ENCODE measurements at regions not wholly inside any gene's neighbourhood (a gene's known extent, or its start where the extent isn't known, plus 50 kb on each side); places are given as distances from the start of the nearest gene placed in this dataset.
"Not testable (repeated sequence)": the region's sequence is repeated elsewhere in the genome, so short reads cannot be mapped to it uniquely, and the experiment has no call there.

- DNase-seq (ENCODE audit: low read depth in 1 of 2, low spot score in 1 of 2) (no peak), FAIRE-seq (no peak), ATAC-seq (no peak)
- ChIA-PET POLR2A (no interaction called here), CTCF (interaction anchor here (1.1 kb wide), 1 partner anchor 497 kb away, joined by 4 read pairs; no protein-coding TSS in a partner anchor)
- Histone ChIP-seq H3K27ac (no peak overlapping the region), H3K4me2 (no peak overlapping the region), H3K4me1 (no peaks in the 10 kb centered on the region), H3K9me3 (no peaks in the 10 kb centered on the region), H3K4me3 (no peak overlapping the region)
- WGBS (ENCODE audit: missing lambda C conversion rate), result 62% methylated on average over 2 of the region's 2 CpGs
- TF ChIP-seq KDM5A (IDR thresholded peaks at IDR 0.05) (no peak), MAZ (IDR thresholded peaks at IDR 0.05; ENCODE audit: borderline replicate concordance, low read depth, low read length) (no peak), SMC3 (IDR thresholded peaks at IDR 0.05) (no peak), CHD4 (IDR thresholded peaks at IDR 0.05; ENCODE audit: borderline replicate concordance) (no peak), JUN (IDR thresholded peaks at IDR 0.05) (no peak), ATOH8 (CRISPR knock-in tag; IDR thresholded peaks at IDR 0.05; ENCODE audit: low read depth) (no peak), FOXS1 (CRISPR knock-in tag; IDR thresholded peaks at IDR 0.05) (no peak), BHLHE40 (IDR thresholded peaks at IDR 0.05; ENCODE audit: low read depth, low read length) (no peak), POLR2A (IDR thresholded peaks at IDR 0.05; ENCODE audit: low read length) (no peak)
Observed at GRCh38 chrX:10685923-10686595, 65.7 kb upstream of the MID1 start.

- H3K4me1 ChIP-seq; H3K9me3 ChIP-seq; H3K4me2 ChIP-seq; ATAC-seq; CTCF ChIA-PET; POLR2A ChIA-PET; FAIRE-seq; H3K4me3 ChIP-seq; DNase-seq (ENCODE audit: low read depth in 1 of 2, low spot score in 1 of 2); H3K27ac ChIP-seq: not testable (repeated sequence)
- 41% methylated on average over 4 of the region's 4 CpGs for WGBS (ENCODE audit: missing lambda C conversion rate)
Observed at GRCh38 chrX:10691751-10692150, 71.4 kb upstream of the MID1 start.

GRCh38 chrX:10697616-10698317 lies 77.4 kb upstream of the MID1 start:
- Histone ChIP-seq H3K4me1 (no peaks in the 10 kb centered on the region), H3K4me3 (no peak overlapping the region), H3K27ac (no peak overlapping the region), H3K9me3 (no peaks in the 10 kb centered on the region), H3K4me2 (no peak overlapping the region)
- ATAC-seq (no peak), DNase-seq (ENCODE audit: low read depth in 1 of 2, low spot score in 1 of 2) (no peak), FAIRE-seq (no peak)
- TF ChIP-seq PBX3 (IDR thresholded peaks at IDR 0.05), result no peak
- no peak for TF ChIP-seq BHLHE40 (IDR thresholded peaks at IDR 0.05; ENCODE audit: low read depth, low read length)
- CTCF ChIA-PET, result interaction anchor here (0.7 kb wide), 1 partner anchor 14 kb away, joined by 3 read pairs; no protein-coding TSS in a partner anchor
- POLR2A ChIA-PET, result no interaction called here
- WGBS (ENCODE audit: missing lambda C conversion rate), result 43% methylated on average over 7 of the region's 7 CpGs

GRCh38 chrX:10698318-10698640 lies 77.9 kb upstream of the MID1 start:
- H3K4me1 ChIP-seq, result no peaks in the 10 kb centered on the region
- TF ChIP-seq CHD2 (IDR thresholded peaks at IDR 0.05; ENCODE audit: low read length, partially characterized antibody) (no peak), FOSL2 (IDR thresholded peaks at IDR 0.05) (no peak), FOSL2 (CRISPR knock-in tag; IDR thresholded peaks at IDR 0.05) (no peak), JUN (IDR thresholded peaks at IDR 0.05) (no peak), E2F6 (IDR thresholded peaks at IDR 0.05; ENCODE audit: borderline replicate concordance, low read depth) (no peak), NR3C1 (IDR thresholded peaks at IDR 0.05) (no peak), REST (IDR thresholded peaks at IDR 0.05) (no peak), ZNF302 (CRISPR knock-in tag; IDR thresholded peaks at IDR 0.05) (no peak), PHF8 (IDR thresholded peaks at IDR 0.05; ENCODE audit: borderline replicate concordance, low read depth) (no peak), CHD4 (IDR thresholded peaks at IDR 0.05; ENCODE audit: borderline replicate concordance) (no peak), BCL3 (IDR thresholded peaks at IDR 0.05) (no peak), TP53 (CRISPR knock-in tag; IDR thresholded peaks at IDR 0.05) (no peak), EHF (CRISPR knock-in tag; IDR thresholded peaks at IDR 0.05) (no peak), RAD21 (conservative IDR thresholded peaks at IDR 0.05 in 1 of 2, IDR thresholded peaks at IDR 0.05 in 1 of 2) (no peak), ZSCAN20 (CRISPR knock-in tag; IDR thresholded peaks at IDR 0.05) (no peak)
- POLR2A ChIA-PET, result no interaction called here
- H3K4me3 ChIP-seq, result no peak overlapping the region
- no peaks in the 10 kb centered on the region for H3K9me3 ChIP-seq
- H3K4me2 ChIP-seq, result no peak overlapping the region
- FAIRE-seq, result peak; percentile 90
- CTCF ChIA-PET, result interaction anchor here (0.7 kb wide), 1 partner anchor 13 kb away, joined by 3 read pairs; no protein-coding TSS in a partner anchor
- no peak for DNase-seq (ENCODE audit: low read depth in 1 of 2, low spot score in 1 of 2)
- ATAC-seq, result no peak
- WGBS (ENCODE audit: missing lambda C conversion rate), result 78% methylated on average over 1 of the region's 1 CpG
- H3K27ac ChIP-seq, result no peak overlapping the region
